ENCODE measurements at regions not wholly inside any gene's neighbourhood (a gene's known extent, or its start where the extent isn't known, plus 50 kb on each side); places are given as distances from the start of the nearest gene placed in this dataset.
"Not testable (repeated sequence)": the region's sequence is repeated elsewhere in the genome, so short reads cannot be mapped to it uniquely, and the experiment has no call there.

GRCh38 chr3:17894434-17895060, 152.1 kb upstream of the TBC1D5 start:
- peak; percentile 82 for DNase-seq (ENCODE audit: low spot score)

GRCh38 chr3:17891139-17891856, 148.9 kb upstream of the TBC1D5 start:
- no peak for DNase-seq (ENCODE audit: low spot score)

GRCh38 chr3:17885986-17886385, 143.6 kb upstream of the TBC1D5 start:
- no peak for DNase-seq (ENCODE audit: low spot score)

- DNase-seq (ENCODE audit: low spot score): no peak
These were observed 140.6 kb upstream of the TBC1D5 start for GRCh38 chr3:17882981-17883380.

GRCh38 chr3:17877299-17877698, 134.9 kb upstream of the TBC1D5 start:
- DNase-seq (ENCODE audit: low spot score): no peak

GRCh38 chr3:17874636-17875035, 132.2 kb upstream of the TBC1D5 start:
- DNase-seq (ENCODE audit: low spot score): no peak

GRCh38 chr3:17872457-17872856, 130.0 kb upstream of the TBC1D5 start:
- DNase-seq (ENCODE audit: low spot score): no peak

GRCh38 chr3:17865631-17866030, 123.2 kb upstream of the TBC1D5 start:
- DNase-seq (ENCODE audit: low spot score): no peak

GRCh38 chr3:17861476-17861875, 119.0 kb upstream of the TBC1D5 start:
- DNase-seq (ENCODE audit: low spot score): no peak

GRCh38 chr3:17860840-17861471, 118.5 kb upstream of the TBC1D5 start:
- not testable (repeated sequence) for DNase-seq (ENCODE audit: low spot score)

- DNase-seq (ENCODE audit: low spot score): no peak
These were observed 109.8 kb upstream of the TBC1D5 start for GRCh38 chr3:17852217-17852616.

- no peak for DNase-seq (ENCODE audit: low spot score)
These were observed 108.0 kb upstream of the TBC1D5 start for GRCh38 chr3:17850448-17850847.

- DNase-seq (ENCODE audit: low spot score): no peak
These were observed 105.7 kb upstream of the TBC1D5 start for GRCh38 chr3:17848102-17848501.

- DNase-seq (ENCODE audit: low spot score): no peak
These were observed 104.7 kb upstream of the TBC1D5 start for GRCh38 chr3:17847156-17847555.

- no peak for DNase-seq (ENCODE audit: low spot score)
These were observed 104.0 kb upstream of the TBC1D5 start for GRCh38 chr3:17846466-17846865.

- DNase-seq (ENCODE audit: low spot score): no peak
These were observed 102.8 kb upstream of the TBC1D5 start for GRCh38 chr3:17845026-17845812.

- no peak for DNase-seq (ENCODE audit: low spot score)
These were observed 101.8 kb upstream of the TBC1D5 start for GRCh38 chr3:17844236-17844635.

- peak; percentile 82 for DNase-seq (ENCODE audit: low spot score)
These were observed 98.9 kb upstream of the TBC1D5 start for GRCh38 chr3:17841190-17841828.

GRCh38 chr3:17840651-17841050, 98.2 kb upstream of the TBC1D5 start:
- no peak for DNase-seq (ENCODE audit: low spot score)

GRCh38 chr3:17840126-17840525, 97.7 kb upstream of the TBC1D5 start:
- no peak for DNase-seq (ENCODE audit: low spot score)

- no peak for DNase-seq (ENCODE audit: low spot score)
These were observed 94.5 kb upstream of the TBC1D5 start for GRCh38 chr3:17836919-17837318.

GRCh38 chr3:17836092-17836491, 93.7 kb upstream of the TBC1D5 start:
- DNase-seq (ENCODE audit: low spot score): no peak

All from NAMALWA (cell line).